ENCODE measurements at regions not wholly inside any gene's neighbourhood (a gene's known extent, or its start where the extent isn't known, plus 50 kb on each side); places are given as distances from the start of the nearest gene placed in this dataset.

DNA sequence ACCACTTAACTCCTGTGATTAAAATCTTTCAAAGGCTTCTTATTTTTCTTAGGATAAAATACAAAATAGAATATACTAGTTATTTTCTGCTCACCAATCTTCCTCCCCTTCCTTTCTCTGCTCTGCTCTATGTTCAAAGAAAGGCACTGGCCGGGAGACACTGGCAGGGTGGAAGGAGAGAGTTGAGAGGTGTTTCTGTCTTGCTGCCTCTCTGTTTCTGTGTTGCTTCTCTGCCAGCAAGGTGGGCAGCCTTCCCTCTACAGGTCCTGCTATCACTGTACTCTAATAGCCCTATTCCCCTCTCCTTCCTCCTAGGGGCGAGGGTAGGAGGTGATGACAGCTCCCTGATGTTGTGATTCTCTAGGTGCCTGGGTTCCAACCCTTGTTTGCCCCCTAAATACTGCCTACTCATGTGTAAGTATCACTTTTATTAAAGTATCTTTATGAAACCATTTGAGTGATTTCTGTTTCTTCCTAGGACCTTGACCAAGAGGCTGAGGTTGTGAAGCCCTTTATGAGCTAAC, 515.1 kb downstream of the TLE4 start:
- no peak overlapping the region for H3K4me3 ChIP-seq (replicated peaks; ENCODE audit: low read depth, low read length)
- no peak for DNase-seq (ENCODE audit: low read depth)
- TF ChIP-seq, protein P1, sequence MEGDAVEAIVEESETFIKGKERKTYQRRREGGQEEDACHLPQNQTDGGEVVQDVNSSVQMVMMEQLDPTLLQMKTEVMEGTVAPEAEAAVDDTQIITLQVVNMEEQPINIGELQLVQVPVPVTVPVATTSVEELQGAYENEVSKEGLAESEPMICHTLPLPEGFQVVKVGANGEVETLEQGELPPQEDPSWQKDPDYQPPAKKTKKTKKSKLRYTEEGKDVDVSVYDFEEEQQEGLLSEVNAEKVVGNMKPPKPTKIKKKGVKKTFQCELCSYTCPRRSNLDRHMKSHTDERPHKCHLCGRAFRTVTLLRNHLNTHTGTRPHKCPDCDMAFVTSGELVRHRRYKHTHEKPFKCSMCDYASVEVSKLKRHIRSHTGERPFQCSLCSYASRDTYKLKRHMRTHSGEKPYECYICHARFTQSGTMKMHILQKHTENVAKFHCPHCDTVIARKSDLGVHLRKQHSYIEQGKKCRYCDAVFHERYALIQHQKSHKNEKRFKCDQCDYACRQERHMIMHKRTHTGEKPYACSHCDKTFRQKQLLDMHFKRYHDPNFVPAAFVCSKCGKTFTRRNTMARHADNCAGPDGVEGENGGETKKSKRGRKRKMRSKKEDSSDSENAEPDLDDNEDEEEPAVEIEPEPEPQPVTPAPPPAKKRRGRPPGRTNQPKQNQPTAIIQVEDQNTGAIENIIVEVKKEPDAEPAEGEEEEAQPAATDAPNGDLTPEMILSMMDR (IDR thresholded peaks at IDR 0.05; ENCODE audit: low read length, missing control alignments): no peak

DNA sequence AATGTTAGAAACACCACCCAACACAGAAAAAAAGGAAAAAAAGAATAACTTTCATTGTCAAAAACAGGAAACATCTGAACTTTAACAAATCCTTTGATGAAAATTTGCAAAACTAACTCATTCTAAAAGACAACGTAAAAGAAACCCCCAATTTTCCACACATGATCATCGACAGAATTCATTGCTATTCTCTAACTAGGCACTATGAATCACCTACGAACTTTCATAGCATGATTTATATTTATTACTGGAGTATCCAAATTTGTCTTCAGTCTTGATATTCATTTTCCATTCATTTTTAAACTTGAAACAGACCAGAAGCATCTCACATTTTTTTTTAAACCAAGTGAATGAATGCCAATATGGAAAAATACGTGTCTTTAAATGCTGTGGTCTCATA, 514.6 kb downstream of the TLE4 start:
- TF ChIP-seq, protein P1 (IDR thresholded peaks at IDR 0.05; ENCODE audit: low read length, missing control alignments): no peak
- H3K4me3 ChIP-seq (replicated peaks; ENCODE audit: low read depth, low read length): no peak overlapping the region
- DNase-seq (ENCODE audit: low read depth): no peak

DNA sequence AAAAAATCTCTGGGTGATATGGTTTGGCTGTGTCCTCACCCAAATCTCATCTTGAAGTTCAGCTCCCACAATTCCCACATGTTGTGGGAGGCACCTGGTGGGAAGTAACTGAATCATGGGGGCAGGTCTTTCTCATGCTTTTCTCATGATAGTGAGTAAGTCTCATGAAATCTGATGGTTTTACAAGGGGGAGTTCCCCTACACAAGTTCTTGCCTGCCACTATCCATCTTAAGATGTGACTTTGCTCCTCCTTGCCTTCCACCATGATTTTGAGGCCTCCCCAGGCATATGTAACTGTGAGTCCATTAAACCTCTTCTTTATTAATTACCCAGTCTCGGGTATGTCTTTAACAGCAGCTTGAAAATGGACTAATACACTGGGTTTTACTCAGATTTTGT, 513.9 kb downstream of the TLE4 start:
- no peak for DNase-seq (ENCODE audit: low read depth)
- H3K4me3 ChIP-seq (replicated peaks; ENCODE audit: low read depth, low read length): no peak overlapping the region
- TF ChIP-seq, protein P1 (IDR thresholded peaks at IDR 0.05; ENCODE audit: low read length, missing control alignments): no peak

DNA sequence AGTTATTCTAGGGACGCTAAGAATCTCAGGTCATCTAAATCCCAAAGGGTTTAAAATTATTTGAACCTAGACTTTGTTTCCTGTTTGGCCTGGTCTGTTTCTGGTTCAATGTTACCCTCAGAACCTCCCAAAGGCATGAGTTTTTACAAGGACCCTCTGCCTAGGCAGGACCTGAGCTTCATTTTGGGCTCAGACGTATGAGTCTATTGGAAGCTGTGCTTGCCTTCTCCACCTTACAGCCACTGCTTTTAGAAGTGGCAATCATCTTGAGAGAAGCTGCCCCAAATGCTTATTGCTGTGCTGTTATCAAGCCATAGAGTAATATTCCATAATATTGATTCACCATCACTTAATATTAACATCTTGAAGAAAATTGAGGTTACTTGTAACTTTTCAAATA, 510.4 kb downstream of the TLE4 start:
- H3K4me3 ChIP-seq (replicated peaks; ENCODE audit: low read depth, low read length): no peak overlapping the region
- no peak for DNase-seq (ENCODE audit: low read depth)
- TF ChIP-seq, protein P1 (IDR thresholded peaks at IDR 0.05; ENCODE audit: low read length, missing control alignments): no peak

DNA sequence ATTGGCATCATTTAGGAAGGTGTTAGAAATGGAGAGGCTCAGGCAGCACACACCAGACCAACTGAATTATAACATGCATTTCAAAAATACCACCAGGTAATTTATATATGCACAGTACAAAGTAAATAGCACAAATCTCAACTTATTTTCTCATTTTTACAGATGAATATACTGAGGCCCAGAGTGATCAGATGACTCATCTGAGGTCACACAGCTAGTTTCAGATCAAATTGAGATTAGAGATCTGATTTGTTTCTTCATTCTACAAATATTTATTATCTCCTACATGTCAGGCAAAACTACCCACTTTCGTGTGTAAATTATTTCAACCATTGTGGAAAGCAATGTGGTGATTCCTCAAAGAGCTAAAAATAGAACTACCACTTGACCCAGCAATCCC, 507.1 kb downstream of the TLE4 start:
- H3K4me3 ChIP-seq (replicated peaks; ENCODE audit: low read depth, low read length): no peak overlapping the region
- no peak for DNase-seq (ENCODE audit: low read depth)
- TF ChIP-seq, protein P1 (IDR thresholded peaks at IDR 0.05; ENCODE audit: low read length, missing control alignments): no peak

DNA sequence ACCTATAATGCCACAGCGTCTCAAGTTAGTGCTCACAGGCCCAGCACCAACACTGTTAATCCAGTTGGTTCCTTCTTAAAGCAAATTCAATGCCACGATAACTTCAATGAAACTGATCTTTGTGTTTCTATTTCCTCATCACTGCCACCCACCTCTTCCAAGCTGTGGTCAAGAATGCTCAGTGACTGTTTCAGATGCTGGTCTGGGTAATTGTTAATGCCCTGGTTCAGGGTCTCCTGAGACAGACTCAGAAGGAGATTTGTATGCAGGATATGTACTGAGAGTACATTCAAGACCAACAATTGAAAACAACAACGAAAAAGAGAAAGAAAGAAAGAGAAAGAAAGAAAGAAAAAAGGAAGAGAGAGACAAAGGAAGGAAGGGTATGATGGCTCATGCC, 505.3 kb downstream of the TLE4 start:
- DNase-seq (ENCODE audit: low read depth): no peak

DNA sequence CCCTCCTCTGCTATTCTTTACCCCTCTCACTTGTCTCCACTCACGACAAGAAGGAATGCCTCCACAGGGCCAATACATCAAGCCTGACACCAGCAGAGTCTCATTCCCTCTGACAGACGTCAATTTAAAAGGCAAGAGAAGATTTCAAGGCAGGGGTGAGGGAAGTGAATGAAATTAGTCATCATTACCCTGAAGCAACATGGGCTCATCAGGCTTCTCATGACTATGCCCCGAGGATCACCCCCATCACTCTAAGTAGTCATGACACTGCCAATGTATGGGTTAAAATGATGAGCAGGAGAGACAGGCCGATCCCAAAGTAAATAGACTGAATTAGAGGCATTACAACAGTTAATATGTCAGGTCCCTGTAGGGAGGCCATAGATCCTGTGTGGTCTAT, 504.4 kb downstream of the TLE4 start:
- TF ChIP-seq, protein P1 (IDR thresholded peaks at IDR 0.05; ENCODE audit: low read length, missing control alignments): no peak
- DNase-seq (ENCODE audit: low read depth): no peak
- H3K4me3 ChIP-seq (replicated peaks; ENCODE audit: low read depth, low read length): no peak overlapping the region

More for the DNA sequence above, 505.3 kb downstream of the TLE4 start:
- TF ChIP-seq, protein P1 (IDR thresholded peaks at IDR 0.05; ENCODE audit: low read length, missing control alignments): no peak
- no peak overlapping the region for H3K4me3 ChIP-seq (replicated peaks; ENCODE audit: low read depth, low read length)

All from fibroblast of pulmonary artery (primary cell).